Thoracic aorta (tissue), 2 donors: ENCODE measurements at regions not wholly inside any gene's neighbourhood (a gene's known extent, or its start where the extent isn't known, plus 50 kb on each side); places are given as distances from the start of the nearest gene placed in this dataset.

Experiments used
- ATAC-seq: fragments of 150-250 bp; one replicate; pipeline ENCODE4 v1.8.0; 2017; ENCODE audit warnings: low read depth; ENCODE audit not compliant: insufficient number of reproducible peaks, low FRiP score
- DNase-seq: peaks from one replicate; pipeline ENCODE4 v3.0.0-alpha.2; 2020; ENCODE audit warnings: low spot score
- H3K27ac ChIP-seq, 2 donors: fragments of 200-600 bp; sonication (generic); 1 replicate in 1 of 2; 2 replicates in 1 of 2; pipeline ENCODE4 v1.5.1; 2016; ENCODE audit warnings: mild to moderate bottlenecking in 2 of 2, moderate library complexity in 2 of 2
- H3K27me3 ChIP-seq: fragments of 200-600 bp; sonication (generic); replicated peaks from 2 replicates; pipeline ENCODE4 v1.6.0; 2016; ENCODE audit warnings: mild to moderate bottlenecking; ENCODE audit not compliant: insufficient read depth
- H3K36me3 ChIP-seq: fragments of 200-600 bp; sonication (generic); one replicate; pipeline ENCODE4 v1.5.1; 2016
- H3K4me1 ChIP-seq, 2 donors: fragments of 200-600 bp; sonication (generic); 1 replicate in 1 of 2; 2 replicates in 1 of 2; pipeline versions ENCODE4 v1.5.1 to v1.6.0; 2016; ENCODE audit warnings: low read depth in 2 of 2, mild to moderate bottlenecking in 1 of 2; ENCODE audit not compliant: control insufficient read depth in 1 of 2
- H3K4me3 ChIP-seq: fragments of 200-600 bp; sonication (generic); 2 replicates; pipeline ENCODE4 v1.5.1; 2016; ENCODE audit warnings: mild to moderate bottlenecking
- H3K9me3 ChIP-seq: fragments of 200-600 bp; sonication (generic); 2 replicates; pipeline ENCODE4 v1.5.1; 2016
- CTCF ChIP-seq: fragments of 200-600 bp; sonication (generic); IDR thresholded peaks from one replicate; pipeline ENCODE4 v1.5.1; 2019; ENCODE audit warnings: antibody characterized with exemption

GRCh38 chr5:163861670-163862069 lies 356.3 kb downstream of the MAT2B start:
- no peak overlapping the region for H3K4me3 ChIP-seq
- H3K36me3 ChIP-seq = no peaks in the 10 kb centered on the region
- no peaks in the 10 kb centered on the region for H3K4me1 ChIP-seq
- H3K27ac ChIP-seq = no peak overlapping the region
- DNase-seq (no peak), ATAC-seq (no peak)
- H3K9me3 ChIP-seq = no peaks in the 10 kb centered on the region
- TF ChIP-seq CTCF = no peak
- H3K27me3 ChIP-seq = no peaks in the 10 kb centered on the region

- Histone ChIP-seq H3K27ac (no peak overlapping the region), H3K4me1 (no peaks in the 10 kb centered on the region), H3K4me3 (no peak overlapping the region), H3K9me3 (no peaks in the 10 kb centered on the region), H3K36me3 (no peaks in the 10 kb centered on the region), H3K27me3 (no peaks in the 10 kb centered on the region)
- ATAC-seq (no peak), DNase-seq (no peak)
- no peak for TF ChIP-seq CTCF
These were observed 361.9 kb downstream of the MAT2B start for GRCh38 chr5:163867324-163867723.

GRCh38 chr5:163867738-163868137 lies 362.3 kb downstream of the MAT2B start:
- Histone ChIP-seq H3K4me3 (no peak overlapping the region), H3K27ac (no peak overlapping the region), H3K9me3 (no peaks in the 10 kb centered on the region), H3K27me3 (no peaks in the 10 kb centered on the region), H3K4me1 (no peaks in the 10 kb centered on the region), H3K36me3 (no peaks in the 10 kb centered on the region)
- no peak for DNase-seq
- ATAC-seq = no peak
- TF ChIP-seq CTCF = no peak

- Histone ChIP-seq H3K27ac (no peak overlapping the region), H3K27me3 (no peaks in the 10 kb centered on the region), H3K9me3 (no peaks in the 10 kb centered on the region), H3K4me1 (no peaks in the 10 kb centered on the region), H3K36me3 (no peaks in the 10 kb centered on the region), H3K4me3 (no peak overlapping the region)
- no peak for TF ChIP-seq CTCF
- ATAC-seq (no peak), DNase-seq (no peak)
These were observed 364.2 kb downstream of the MAT2B start for GRCh38 chr5:163869581-163869980.

- TF ChIP-seq CTCF = no peak
These were observed 365.0 kb downstream of the MAT2B start for GRCh38 chr5:163870441-163870840.

More at GRCh38 chr5:163870441-163870840, 365.0 kb downstream of the MAT2B start:
- no peaks in the 10 kb centered on the region for H3K4me1 ChIP-seq
- no peaks in the 10 kb centered on the region for H3K36me3 ChIP-seq
- H3K4me3 ChIP-seq = no peak overlapping the region
- no peaks in the 10 kb centered on the region for H3K27me3 ChIP-seq
- DNase-seq (no peak), ATAC-seq (no peak)
- H3K9me3 ChIP-seq = no peaks in the 10 kb centered on the region
- no peak overlapping the region for H3K27ac ChIP-seq
